ENCODE measurements at regions not wholly inside any gene's neighbourhood (a gene's known extent, or its start where the extent isn't known, plus 50 kb on each side); places are given as distances from the start of the nearest gene placed in this dataset.
"Not testable (repeated sequence)": the region's sequence is repeated elsewhere in the genome, so short reads cannot be mapped to it uniquely, and the experiment has no call there.

- not testable (repeated sequence) for TF ChIP-seq CTCF, POLR2A (IDR thresholded peaks at IDR 0.05)
These were observed 274.9 kb upstream of the FRG1 start for GRCh38 chr4:189665712-189666305.

All from lower leg skin (tissue), 3 donors.